ENCODE measurements at regions not wholly inside any gene's neighbourhood (a gene's known extent, or its start where the extent isn't known, plus 50 kb on each side); places are given as distances from the start of the nearest gene placed in this dataset.

- H3K4me1 ChIP-seq = peaks cover 22 to 61% (median 35%) of the 10 kb centered on the region in 4 donors
- 89 to 96% (median 91%) methylated on average over 3 of the region's 3 CpGs for WGBS, 5 donors
- no peak overlapping the region for H3K4me3 ChIP-seq
- H3K27ac ChIP-seq = no peak overlapping the region
- DNase-seq = no peak
- no peak for TF ChIP-seq POLR2A (IDR thresholded peaks at IDR 0.05)
- no peak for TF ChIP-seq POLR2AphosphoS5 (IDR thresholded peaks at IDR 0.05)
- TF ChIP-seq EP300 (IDR thresholded peaks at IDR 0.05) = no peak
- TF ChIP-seq CTCF (IDR thresholded peaks at IDR 0.05) = no peak
- no peaks in the 10 kb centered on the region for H3K27me3 ChIP-seq
- H3K9me3 ChIP-seq = no peaks in the 10 kb centered on the region
- no peaks in the 10 kb centered on the region for H3K36me3 ChIP-seq
- intact Hi-C loops (cut with DNase I; ENCODE audit: low total_unique reads) = no loop called here
These were observed 84.1 kb upstream of the RNF38 start for GRCh38 chr9:36484124-36484523.

GRCh38 chr9:36479101-36479500 lies 79.0 kb upstream of the RNF38 start:
- peaks cover 0 to 33% (median 3%) of the 10 kb centered on the region in 4 donors for H3K4me1 ChIP-seq
- intact Hi-C loops (cut with DNase I; ENCODE audit: low total_unique reads) = no loop called here
- 69 to 80% (median 75%) methylated on average over 4 of the region's 4 CpGs for WGBS, 5 donors
- H3K9me3 ChIP-seq = no peaks in the 10 kb centered on the region
- no peak overlapping the region for H3K27ac ChIP-seq
- no peaks in the 10 kb centered on the region for H3K36me3 ChIP-seq
- H3K4me3 ChIP-seq = no peak overlapping the region
- TF ChIP-seq POLR2AphosphoS5 (IDR thresholded peaks at IDR 0.05) (no peak), EP300 (IDR thresholded peaks at IDR 0.05) (no peak)
- no peak for DNase-seq
- no peaks in the 10 kb centered on the region for H3K27me3 ChIP-seq

GRCh38 chr9:36471359-36471758 lies 71.3 kb upstream of the RNF38 start:
- intact Hi-C loops (cut with DNase I; ENCODE audit: low total_unique reads) = no loop called here
- no peaks in the 10 kb centered on the region for H3K36me3 ChIP-seq
- WGBS, 5 donors = 34 to 52% (median 43%) methylated on average over 3 of the region's 3 CpGs
- DNase-seq = no peak
- no peaks in the 10 kb centered on the region for H3K27me3 ChIP-seq
- peak overlapping the region; percentile 69 to 88 (median 74) for H3K27ac ChIP-seq
- no peak for TF ChIP-seq CTCF (IDR thresholded peaks at IDR 0.05)
- TF ChIP-seq POLR2AphosphoS5 (IDR thresholded peaks at IDR 0.05) = no peak
- TF ChIP-seq POLR2A (IDR thresholded peaks at IDR 0.05) = no peak
- TF ChIP-seq EP300 (IDR thresholded peaks at IDR 0.05) = no peak
- H3K4me3 ChIP-seq = peak overlapping the region in 2 of 4 donors; percentile 25 to 40
- H3K4me1 ChIP-seq = peaks cover 16 to 27% (median 22%) of the 10 kb centered on the region in 4 donors
- H3K9me3 ChIP-seq = no peaks in the 10 kb centered on the region

GRCh38 chr9:36470643-36471290 lies 70.7 kb upstream of the RNF38 start:
- Histone ChIP-seq H3K4me3 (peak overlapping the region; percentile 25 to 40 (median 27)), H3K27ac (peak overlapping the region; percentile 74 to 88 (median 81)), H3K9me3 (no peaks in the 10 kb centered on the region), H3K4me1 (peaks cover 16 to 27% (median 22%) of the 10 kb centered on the region in 4 donors), H3K36me3 (no peaks in the 10 kb centered on the region), H3K27me3 (no peaks in the 10 kb centered on the region)
- DNase-seq = peak; percentile 52 to 87
- intact Hi-C loops (cut with DNase I; ENCODE audit: low total_unique reads) = no loop called here
- TF ChIP-seq POLR2A (IDR thresholded peaks at IDR 0.05) (no peak), POLR2AphosphoS5 (IDR thresholded peaks at IDR 0.05) (peak in 2 of 3 donors; percentile 26 to 64)
- WGBS, 5 donors = 4 to 10% (median 7%) methylated on average over 7 of the region's 7 CpGs

GRCh38 chr9:36463467-36463866 lies 63.4 kb upstream of the RNF38 start:
- intact Hi-C loops (cut with DNase I; ENCODE audit: low total_unique reads) = no loop called here
- Histone ChIP-seq H3K4me3 (no peak overlapping the region), H3K27me3 (no peaks in the 10 kb centered on the region), H3K27ac (no peak overlapping the region), H3K36me3 (peaks cover 0 to under 1% (median under 1%) of the 10 kb centered on the region in 4 donors), H3K9me3 (no peaks in the 10 kb centered on the region), H3K4me1 (peaks cover 0 to 28% (median 17%) of the 10 kb centered on the region in 4 donors)
- 64 to 82% (median 75%) methylated on average over 2 of the region's 2 CpGs for WGBS, 5 donors
- no peak for DNase-seq
- TF ChIP-seq POLR2AphosphoS5 (IDR thresholded peaks at IDR 0.05) (no peak), EP300 (IDR thresholded peaks at IDR 0.05) (no peak), POLR2A (IDR thresholded peaks at IDR 0.05) (no peak), CTCF (IDR thresholded peaks at IDR 0.05) (no peak)

Data from stomach (tissue), 8 donors.